Neuronal stem cell (in vitro differentiated cells): ENCODE measurements at regions not wholly inside any gene's neighbourhood (a gene's known extent, or its start where the extent isn't known, plus 50 kb on each side); places are given as distances from the start of the nearest gene placed in this dataset.
A peak's percentile ranks its signal among the peaks of the same experiment; 100 is the strongest.

ENCODE experiments used
- DNase-seq: peaks from one replicate; pipeline ENCODE4 v3.0.0-alpha.2; 2013; ENCODE audit warnings: low spot score
- H2AFZ ChIP-seq: one replicate; pipeline ENCODE4 v1.6.1; 2013; ENCODE audit warnings: mild to moderate bottlenecking, low read length, inconsistent platforms
- H2AK5ac ChIP-seq: 2 replicates; pipeline ENCODE4 v1.6.1; 2013; ENCODE audit warnings: low read depth, mild to moderate bottlenecking, inconsistent platforms, low read length, moderate library complexity, mixed read lengths
- H2BK120ac ChIP-seq: 2 replicates; pipeline ENCODE4 v1.6.1; 2013; ENCODE audit warnings: low read depth, mild to moderate bottlenecking, inconsistent platforms, low read length, moderate library complexity, mixed read lengths
- H2BK12ac ChIP-seq: one replicate; pipeline ENCODE4 v1.6.1; 2013; ENCODE audit warnings: low read length, inconsistent platforms
- H2BK15ac ChIP-seq: 2 replicates; pipeline ENCODE4 v1.6.1; 2013; ENCODE audit warnings: mild to moderate bottlenecking, low read length, inconsistent platforms, mixed read lengths
- H2BK5ac ChIP-seq: one replicate; pipeline ENCODE4 v1.6.1; 2013; ENCODE audit warnings: inconsistent platforms, mild to moderate bottlenecking, low read length, moderate library complexity
- H3K14ac ChIP-seq: one replicate; pipeline ENCODE4 v1.6.1; 2013; ENCODE audit warnings: low read length, inconsistent platforms
- H3K18ac ChIP-seq: 2 replicates; pipeline ENCODE4 v1.6.1; 2013; ENCODE audit warnings: low read length, inconsistent platforms
- H3K23ac ChIP-seq: 2 replicates; pipeline ENCODE4 v1.6.1; 2013; ENCODE audit warnings: low read depth, mild to moderate bottlenecking, mixed read lengths, low read length, inconsistent platforms; ENCODE audit not compliant: poor library complexity
- H3K27ac ChIP-seq: replicated peaks from 3 replicates; pipeline ENCODE4 v1.5.1; 2013; ENCODE audit warnings: low read length, inconsistent platforms
- H3K27me3 ChIP-seq, 3 experiments: 2 replicates each; pipeline ENCODE4 v1.6.1; 2013; ENCODE audit warnings: low read length in 3 of 3, mild to moderate bottlenecking in 2 of 3, inconsistent platforms in 1 of 3, low read depth in 1 of 3, mixed read lengths in 1 of 3, moderate library complexity in 1 of 3; ENCODE audit not compliant: control insufficient read depth in 3 of 3, insufficient read depth in 3 of 3
- H3K36me3 ChIP-seq, 2 donors: replicated peaks in 1 of 2; 2 replicates each; pipeline ENCODE4 v1.6.1; 2013; ENCODE audit warnings: low read length in 2 of 2; ENCODE audit not compliant: control insufficient read depth in 2 of 2, insufficient read depth in 2 of 2
- H3K4ac ChIP-seq: 2 replicates; pipeline ENCODE4 v1.6.1; 2013; ENCODE audit warnings: inconsistent platforms, mild to moderate bottlenecking, low read length, moderate library complexity
- H3K4me1 ChIP-seq, 2 donors: 1 replicate in 1 of 2; 2 replicates in 1 of 2; pipeline ENCODE4 v1.6.1; 2013; ENCODE audit warnings: low read length in 2 of 2, low read depth in 1 of 2; ENCODE audit not compliant: control insufficient read depth in 2 of 2, insufficient read depth in 1 of 2
- H3K4me2 ChIP-seq: one replicate; pipeline ENCODE4 v1.6.1; 2013; ENCODE audit warnings: mild to moderate bottlenecking, low read length, inconsistent platforms; ENCODE audit not compliant: insufficient read depth, poor library complexity, severe bottlenecking
- H3K4me3 ChIP-seq, 2 donors: 2 replicates each; pipeline ENCODE4 v1.5.1; 2013; ENCODE audit warnings: low read length in 2 of 2, mild to moderate bottlenecking in 2 of 2, inconsistent platforms in 1 of 2, moderate library complexity in 1 of 2
- H3K79me1 ChIP-seq: one replicate; pipeline ENCODE4 v1.6.1; 2013; ENCODE audit warnings: low read depth, mild to moderate bottlenecking, inconsistent platforms, low read length, moderate library complexity
- H3K9ac ChIP-seq: one replicate; pipeline ENCODE4 v1.6.1; 2013; ENCODE audit warnings: mild to moderate bottlenecking, low read depth, low read length, inconsistent platforms; ENCODE audit not compliant: poor library complexity
- H3K9me3 ChIP-seq, 2 donors: replicated peaks in 1 of 2; 2 replicates each; pipeline versions ENCODE3 to v1.6.1; 2013; ENCODE audit warnings: low read length in 2 of 2, mild to moderate bottlenecking in 2 of 2, inconsistent platforms in 1 of 2, low read depth in 1 of 2, mixed read lengths in 1 of 2, moderate library complexity in 1 of 2; ENCODE audit not compliant: control insufficient read depth in 2 of 2, insufficient read depth in 1 of 2
- H4K8ac ChIP-seq: one replicate; pipeline ENCODE4 v1.6.1; 2013; ENCODE audit warnings: low read depth, mild to moderate bottlenecking, inconsistent platforms, low read length, moderate library complexity
- H4K91ac ChIP-seq: one replicate; pipeline ENCODE4 v1.6.1; 2013; ENCODE audit warnings: low read length, low read depth, mild to moderate bottlenecking, inconsistent platforms; ENCODE audit not compliant: poor library complexity
- WGBS, 2 donors: extraction: QIAGEN DNeasy Blood & Tissue Kit; methylation state at CpG; one replicate each; pipeline ENCODE4 v1.1.7; 2013; ENCODE audit warnings: missing lambda C conversion rate in 2 of 2, mixed read lengths in 1 of 2; ENCODE audit not compliant: insufficient read length in 2 of 2, insufficient replicate concordance in 1 of 2; ENCODE audit errors: extremely low coverage in 2 of 2; 5-methylcytosine and 5-hydroxymethylcytosine counted together

DNA sequence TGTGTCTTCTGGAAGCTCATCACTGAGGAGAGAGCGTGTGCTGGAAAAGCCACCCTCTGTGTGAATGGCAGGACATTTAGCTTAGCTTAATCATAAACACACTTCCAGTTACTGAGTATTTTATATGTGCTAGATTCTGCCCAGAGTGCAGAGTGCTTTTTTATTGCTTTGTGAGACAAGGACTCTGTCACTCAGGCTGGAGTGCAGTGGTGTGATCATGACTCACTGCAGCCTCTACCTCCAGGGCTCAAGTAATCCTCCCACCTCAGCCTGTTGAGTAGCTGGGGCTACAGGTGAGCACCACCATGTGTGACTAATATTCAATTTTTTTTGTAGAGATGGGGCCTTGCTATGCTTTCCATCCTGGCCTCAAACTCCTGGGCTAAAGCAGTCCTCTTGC is 61.4 kb upstream of the IRX3 start:
- Histone ChIP-seq H3K18ac (peak overlapping the region; percentile 83), H2BK12ac (peak overlapping the region; percentile 78), H3K14ac (no peak overlapping the region), H2BK120ac (no peak overlapping the region), H2BK5ac (no peak overlapping the region), H3K4me2 (no peak overlapping the region), H3K9me3 (peaks cover 7 to 8% of the 10 kb centered on the region in 2 donors), H2AK5ac (no peak overlapping the region), H3K4ac (no peak overlapping the region), H3K9ac (no peak overlapping the region), H3K27me3 (peaks cover 0 to 4% (median 0%) of the 10 kb centered on the region in 3 experiments), H2BK15ac (peak overlapping the region; percentile 87), H3K79me1 (no peaks in the 10 kb centered on the region), H3K4me1 (peaks cover 6 to 17% of the 10 kb centered on the region in 2 donors), H3K36me3 (no peaks in the 10 kb centered on the region), H4K8ac (no peak overlapping the region), H3K27ac (no peak overlapping the region), H3K23ac (no peak overlapping the region), H4K91ac (peak overlapping the region; percentile 32), H3K4me3 (no peak overlapping the region), H2AFZ (no peak overlapping the region)
- no peak for DNase-seq
- WGBS, 2 donors: no CpG with 5 or more reads among the region's 1 CpG

DNA sequence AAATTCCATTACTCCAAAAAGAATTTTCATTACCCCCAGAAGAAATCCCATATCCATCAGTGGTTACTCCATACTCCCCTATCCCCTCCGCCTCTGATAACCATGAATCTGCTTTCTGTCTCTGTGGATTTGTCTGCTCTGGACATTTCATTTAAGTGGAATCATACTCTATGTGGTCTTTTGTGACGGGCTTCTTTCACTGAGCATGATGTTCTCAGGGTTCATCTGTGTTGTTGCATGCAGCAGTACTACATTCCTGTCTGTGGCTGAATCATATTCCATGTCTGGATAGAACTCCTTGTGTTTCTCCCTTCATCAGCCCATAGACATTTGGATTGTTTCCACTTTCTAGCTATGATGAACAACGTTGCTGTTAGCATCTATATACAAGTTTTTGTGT is 59.5 kb upstream of the IRX3 start:
- Histone ChIP-seq H2BK12ac (no peak overlapping the region), H4K8ac (no peak overlapping the region), H3K79me1 (no peaks in the 10 kb centered on the region), H3K4ac (no peak overlapping the region), H3K9me3 (peaks cover 7 to 8% of the 10 kb centered on the region in 2 donors), H3K36me3 (no peaks in the 10 kb centered on the region), H4K91ac (no peak overlapping the region), H3K23ac (no peak overlapping the region), H3K18ac (no peak overlapping the region), H3K14ac (no peak overlapping the region), H2BK120ac (no peak overlapping the region), H3K4me2 (no peak overlapping the region), H2AK5ac (no peak overlapping the region), H3K27ac (no peak overlapping the region), H3K27me3 (peaks cover 0 to 4% (median 0%) of the 10 kb centered on the region in 3 experiments), H2BK15ac (no peak overlapping the region), H3K9ac (no peak overlapping the region), H3K4me3 (no peak overlapping the region), H3K4me1 (peaks cover 6 to 12% of the 10 kb centered on the region in 2 donors), H2AFZ (no peak overlapping the region), H2BK5ac (no peak overlapping the region)
- no CpG with 5 or more reads among the region's 3 CpGs for WGBS, 2 donors
- no peak for DNase-seq

DNA sequence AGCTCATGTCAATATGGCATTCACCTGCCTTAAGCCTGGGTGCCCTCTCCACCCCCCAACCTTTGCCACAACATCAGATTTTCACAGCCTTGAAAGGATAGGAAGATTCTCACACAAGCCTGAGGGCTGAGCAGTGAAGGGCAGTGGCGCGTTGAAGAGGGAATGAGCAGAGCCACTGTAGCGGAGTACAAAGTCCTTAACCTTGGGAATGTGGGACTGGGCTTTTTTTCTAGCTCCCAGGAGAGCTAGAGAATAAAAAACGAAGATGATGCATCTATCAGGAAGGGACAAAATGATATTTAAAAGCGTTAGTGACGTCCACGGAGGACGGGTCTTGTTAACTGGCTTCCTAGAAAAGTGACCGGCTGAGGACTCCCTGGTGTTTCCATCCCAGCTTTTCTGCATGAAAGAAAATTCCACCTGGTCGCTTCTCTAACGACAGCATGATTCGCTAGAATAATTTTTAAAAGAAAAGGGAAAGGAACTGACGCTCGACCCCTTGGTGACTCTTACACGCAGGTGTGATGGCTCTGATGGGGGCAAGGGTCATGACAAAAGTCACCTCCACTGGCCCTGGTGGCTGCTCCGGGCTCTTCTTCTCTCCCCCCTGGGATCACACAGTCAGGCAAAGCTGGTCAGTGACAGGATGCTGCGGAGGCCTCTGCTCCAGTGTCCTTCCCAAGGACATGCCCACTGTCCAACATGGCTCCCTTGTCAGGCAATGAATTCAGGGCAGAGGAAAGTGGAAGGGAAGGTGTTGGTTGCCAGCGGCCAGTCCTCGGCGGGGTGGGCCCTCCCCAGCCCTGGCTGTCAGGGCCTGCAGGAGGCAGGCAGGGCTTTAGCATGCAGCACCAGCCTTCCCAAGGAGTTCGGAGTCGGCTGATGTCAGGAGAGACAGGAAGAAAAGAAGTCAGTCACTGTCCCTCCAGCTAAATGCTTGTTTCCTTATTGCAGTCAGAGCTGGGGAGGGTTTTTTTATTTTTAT is 58.4 kb upstream of the IRX3 start:
- H2BK5ac ChIP-seq: no peak overlapping the region
- no peaks in the 10 kb centered on the region for H3K36me3 ChIP-seq
- no peak overlapping the region for H3K4me2 ChIP-seq
- peaks cover 6 to 9% of the 10 kb centered on the region in 2 donors for H3K4me1 ChIP-seq
- no peak overlapping the region for H3K27ac ChIP-seq
- H2AK5ac ChIP-seq: peak overlapping the region; percentile 53
- H3K23ac ChIP-seq: no peak overlapping the region
- no peak overlapping the region for H4K91ac ChIP-seq
- WGBS, 2 donors: no CpG with 5 or more reads among the region's 22 CpGs
- no peak overlapping the region for H2BK12ac ChIP-seq
- no peak overlapping the region for H2BK120ac ChIP-seq
- peak overlapping the region; percentile 31 for H3K14ac ChIP-seq
- DNase-seq: no peak
- no peaks in the 10 kb centered on the region for H3K79me1 ChIP-seq
- no peak overlapping the region for H3K4ac ChIP-seq
- H3K9me3 ChIP-seq: peaks cover 0 to 5% of the 10 kb centered on the region in 2 donors
- peaks cover 0 to 9% (median 0%) of the 10 kb centered on the region in 3 experiments for H3K27me3 ChIP-seq
- H3K4me3 ChIP-seq: no peak overlapping the region
- H2BK15ac ChIP-seq: peak overlapping the region; percentile 54
- peak overlapping the region; percentile 90 for H3K18ac ChIP-seq
- no peak overlapping the region for H4K8ac ChIP-seq
- peak overlapping the region; percentile 81 for H2AFZ ChIP-seq
- no peak overlapping the region for H3K9ac ChIP-seq

DNA sequence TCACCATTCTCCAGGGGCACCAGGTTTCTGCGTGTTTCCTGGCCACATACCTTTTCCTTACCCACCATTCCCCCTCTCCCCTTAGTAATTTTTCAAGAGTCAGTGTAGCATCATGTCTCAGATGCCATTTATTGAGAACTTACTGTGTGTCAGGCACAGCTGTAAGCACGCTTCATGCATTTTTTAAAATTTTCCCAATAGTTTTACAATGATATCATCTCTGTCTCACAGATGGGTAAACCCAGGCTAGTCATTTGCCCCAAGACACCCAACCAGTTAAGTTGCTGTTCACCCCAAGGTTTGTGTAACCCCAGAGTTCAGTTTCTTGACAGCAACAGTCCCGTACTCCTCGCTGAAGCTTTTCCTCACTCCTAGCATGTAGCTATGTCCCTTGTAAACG is 56.4 kb upstream of the IRX3 start:
- H3K79me1 ChIP-seq: no peaks in the 10 kb centered on the region
- H3K23ac ChIP-seq: no peak overlapping the region
- no peak overlapping the region for H2BK15ac ChIP-seq
- WGBS, 2 donors: no CpG with 5 or more reads among the region's 5 CpGs
- no peak for DNase-seq
- H3K27me3 ChIP-seq: peaks cover 0 to 12% (median 0%) of the 10 kb centered on the region in 3 experiments
- H3K4me2 ChIP-seq: no peak overlapping the region
- no peak overlapping the region for H3K18ac ChIP-seq
- H3K36me3 ChIP-seq: no peaks in the 10 kb centered on the region
- no peak overlapping the region for H3K14ac ChIP-seq
- H3K27ac ChIP-seq: no peak overlapping the region
- no peaks in the 10 kb centered on the region for H3K9me3 ChIP-seq
- no peak overlapping the region for H4K91ac ChIP-seq
- H4K8ac ChIP-seq: no peak overlapping the region
- H2BK5ac ChIP-seq: no peak overlapping the region
- H2AFZ ChIP-seq: no peak overlapping the region
- no peak overlapping the region for H3K9ac ChIP-seq
- H2BK120ac ChIP-seq: no peak overlapping the region
- peaks cover 6 to 9% of the 10 kb centered on the region in 2 donors for H3K4me1 ChIP-seq
- peak overlapping the region; percentile 47 for H2AK5ac ChIP-seq
- H3K4me3 ChIP-seq: no peak overlapping the region
- H2BK12ac ChIP-seq: no peak overlapping the region
- no peak overlapping the region for H3K4ac ChIP-seq
